COLO829 (cell line): ENCODE measurements at regions not wholly inside any gene's neighbourhood (a gene's known extent, or its start where the extent isn't known, plus 50 kb on each side); places are given as distances from the start of the nearest gene placed in this dataset.
"Not testable (repeated sequence)": the region's sequence is repeated elsewhere in the genome, so short reads cannot be mapped to it uniquely, and the experiment has no call there.

Experiments
- DNase-seq: peaks from one replicate; pipeline ENCODE4 v3.0.0; 2012; ENCODE audit warnings: low spot score

DNA sequence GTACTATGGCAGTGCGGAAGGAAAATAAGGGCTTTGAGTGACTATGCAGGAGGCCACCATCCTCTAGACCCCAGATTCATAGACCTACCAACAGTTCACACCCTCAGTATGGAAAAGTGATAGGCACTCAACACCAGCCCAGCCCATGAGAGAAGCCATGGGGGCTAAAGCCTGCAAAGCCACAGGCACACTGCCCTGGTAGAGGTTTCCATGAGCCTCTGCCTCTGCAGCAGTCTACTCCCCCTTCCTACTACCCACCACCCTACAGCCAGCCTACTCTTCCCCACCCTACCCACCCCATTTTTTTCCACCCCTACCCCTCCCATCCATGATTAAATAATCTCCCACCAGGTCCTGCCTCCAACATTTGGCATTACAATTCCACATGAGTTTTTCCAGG is 241.9 kb downstream of the CWH43 start:
- not testable (repeated sequence) for DNase-seq

DNA sequence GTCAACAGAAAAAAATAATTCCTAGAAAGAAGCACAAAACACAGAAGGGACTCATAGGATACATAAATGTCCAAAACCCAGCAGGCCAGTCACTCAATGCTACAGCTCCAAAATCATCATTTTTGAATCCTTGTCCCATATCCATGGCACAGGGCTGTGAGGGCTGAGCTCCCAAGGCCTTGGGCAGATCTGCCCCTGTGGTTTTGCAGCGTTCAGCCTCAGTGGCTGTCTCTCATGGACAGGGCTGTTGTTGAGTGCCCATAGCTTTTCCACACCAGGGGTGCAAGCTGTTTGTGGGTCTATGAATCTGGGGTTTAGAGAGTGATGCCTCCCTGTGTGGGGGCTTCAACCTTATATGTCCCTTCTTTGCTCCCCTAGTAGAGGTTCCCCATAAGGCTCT is 243.2 kb downstream of the CWH43 start:
- DNase-seq: not testable (repeated sequence)

DNA sequence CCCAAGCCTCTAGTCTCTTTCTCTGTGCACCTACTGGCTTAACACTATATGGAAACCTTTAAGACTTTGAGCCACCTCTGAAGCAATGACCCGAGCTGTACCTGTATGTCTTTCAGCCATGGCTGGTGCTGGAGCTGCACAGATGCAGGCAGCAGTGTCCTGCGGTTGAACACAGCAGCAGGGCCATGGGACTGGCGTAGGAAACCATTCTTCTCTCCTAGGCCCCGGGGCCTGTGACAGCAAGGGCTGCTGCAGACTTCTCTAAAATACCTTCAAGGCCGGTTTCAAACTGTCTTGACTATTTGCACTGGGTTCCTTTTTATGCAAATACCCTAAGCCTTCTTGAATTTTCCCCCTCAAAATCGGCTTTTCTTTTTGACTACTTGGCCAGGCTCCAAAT is 243.6 kb downstream of the CWH43 start:
- not testable (repeated sequence) for DNase-seq

DNA sequence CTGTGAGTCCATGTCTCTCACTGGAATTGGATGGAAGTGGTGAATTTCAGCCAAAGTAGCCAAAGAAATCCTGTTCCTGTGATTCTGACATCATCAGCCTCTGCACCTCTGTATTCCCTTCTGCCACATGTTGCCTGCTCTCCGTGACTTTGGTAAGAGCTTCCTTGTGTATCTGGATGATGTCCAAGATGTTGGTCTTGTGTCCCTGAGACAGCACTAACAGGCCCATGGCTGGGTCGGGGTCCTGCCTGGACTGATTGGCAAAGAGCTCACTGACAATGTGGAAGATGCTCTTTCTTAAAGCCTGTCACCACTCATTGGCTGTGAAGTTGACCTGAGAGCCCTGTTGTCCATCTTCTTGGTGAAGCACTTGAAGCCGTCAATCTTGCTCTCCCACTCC is 247.3 kb downstream of the CWH43 start:
- DNase-seq: not testable (repeated sequence)

DNA sequence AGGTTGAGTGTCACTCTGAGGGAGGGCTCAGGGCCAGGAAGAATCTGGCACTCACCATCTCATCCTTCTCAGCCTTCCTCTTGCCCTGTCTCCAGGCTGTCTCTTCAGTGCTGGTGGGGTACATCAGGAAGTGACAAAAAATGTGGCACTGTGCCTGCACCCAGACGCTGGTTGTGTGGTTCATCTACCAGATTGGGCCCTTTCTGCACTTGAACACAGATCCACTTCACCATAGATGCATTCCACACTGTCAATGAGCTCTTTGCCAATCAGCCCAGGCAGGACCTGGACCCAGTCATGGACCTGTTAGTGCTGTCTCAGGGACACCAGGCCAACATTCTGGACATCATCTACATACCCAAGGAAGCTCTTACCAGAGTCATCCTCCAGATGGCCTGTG is 247.7 kb downstream of the CWH43 start:
- DNase-seq: not testable (repeated sequence)

DNA sequence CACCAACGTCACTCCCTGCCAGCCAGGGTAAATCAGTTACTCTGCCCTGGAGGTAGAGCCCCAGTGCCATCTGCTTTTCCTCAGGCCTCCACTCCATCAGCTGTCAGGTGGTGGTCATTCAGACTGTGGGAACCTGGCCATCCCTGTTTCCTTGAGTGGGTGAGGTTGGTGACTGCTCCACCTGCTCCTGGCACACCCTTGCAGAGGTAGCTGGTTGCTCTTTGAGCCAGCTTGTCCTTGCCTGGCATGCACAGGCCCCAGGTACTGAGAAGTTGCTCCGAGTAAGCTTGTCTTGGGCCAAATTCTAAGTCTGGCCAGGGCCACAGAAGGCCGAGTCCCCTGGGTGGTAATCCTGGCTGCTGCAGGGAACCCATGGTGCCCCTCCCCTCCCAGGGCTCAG is 248.3 kb downstream of the CWH43 start:
- not testable (repeated sequence) for DNase-seq

DNA sequence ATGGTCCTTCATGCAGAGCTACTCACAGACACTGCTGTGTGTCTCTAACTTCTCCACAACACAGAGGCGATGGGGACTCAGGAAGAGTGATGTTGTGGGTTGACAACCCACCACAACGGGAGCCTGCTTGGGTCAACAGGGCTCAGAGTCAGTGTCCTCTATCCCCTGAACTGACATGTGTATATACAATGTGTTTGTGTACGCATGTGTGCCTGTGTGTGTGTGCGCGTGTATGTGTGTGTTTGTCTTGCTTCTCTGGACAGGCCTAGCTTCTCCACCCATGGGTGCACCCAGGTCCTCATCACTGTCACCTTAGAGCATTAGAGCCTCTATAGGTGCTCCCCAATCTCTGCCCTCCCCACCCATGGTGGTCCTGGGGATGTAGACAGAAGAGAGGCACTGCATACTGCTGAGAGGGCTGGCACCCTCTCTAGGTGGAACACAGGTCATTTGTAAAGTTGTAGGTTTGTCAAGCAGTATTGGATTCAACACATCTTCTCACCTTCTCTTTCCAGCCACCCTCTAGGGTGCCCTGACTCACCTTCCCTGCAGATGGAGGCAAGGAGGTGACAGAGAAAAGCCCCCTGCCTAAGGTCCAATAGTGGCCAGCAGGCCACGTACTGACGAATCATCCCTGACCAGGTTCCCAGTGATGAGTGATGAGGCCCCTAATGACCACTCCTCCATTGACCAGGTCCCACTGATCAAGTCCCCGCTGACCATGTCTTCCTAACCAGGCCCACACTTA is 249.5 kb downstream of the CWH43 start:
- DNase-seq: not testable (repeated sequence)

DNA sequence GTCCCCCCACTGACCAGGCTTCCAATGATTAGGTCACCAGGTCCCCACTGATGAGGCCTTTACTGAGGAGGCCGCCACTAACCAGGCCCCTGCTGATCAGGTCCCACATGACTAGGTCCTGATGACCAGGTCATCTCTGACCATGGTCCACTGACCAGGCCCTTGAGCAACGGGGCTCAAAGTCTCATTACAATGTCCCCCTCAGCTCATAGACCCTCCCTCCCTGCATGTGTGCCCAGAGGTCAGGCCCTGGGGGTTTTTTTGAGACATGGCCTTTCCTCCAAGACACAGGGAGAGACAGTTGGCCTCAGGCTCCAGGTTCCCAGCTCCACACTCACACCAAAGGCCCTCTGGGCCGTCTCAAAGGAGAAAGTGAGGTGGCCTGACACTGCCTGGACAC is 250.4 kb downstream of the CWH43 start:
- DNase-seq: not testable (repeated sequence)

DNA sequence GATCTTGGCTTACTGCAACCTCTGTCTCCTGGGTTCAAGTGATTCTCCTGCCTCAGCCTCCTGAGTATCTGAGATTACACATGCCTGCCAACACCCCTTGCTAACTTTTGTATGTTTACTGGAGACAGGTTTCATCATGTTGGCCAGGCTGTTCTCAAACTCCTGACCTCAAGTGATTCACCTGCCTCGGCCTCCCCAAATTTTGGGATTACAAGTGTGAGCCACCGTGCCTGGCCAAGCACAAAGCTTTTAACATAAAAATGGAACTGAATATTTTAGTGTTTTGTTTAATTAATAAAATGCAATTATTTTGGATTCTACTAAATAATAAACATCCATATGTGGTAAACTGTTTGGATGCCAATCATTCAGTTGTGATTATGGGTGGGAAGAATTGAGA is 255.2 kb downstream of the CWH43 start:
- DNase-seq: not testable (repeated sequence)

DNA sequence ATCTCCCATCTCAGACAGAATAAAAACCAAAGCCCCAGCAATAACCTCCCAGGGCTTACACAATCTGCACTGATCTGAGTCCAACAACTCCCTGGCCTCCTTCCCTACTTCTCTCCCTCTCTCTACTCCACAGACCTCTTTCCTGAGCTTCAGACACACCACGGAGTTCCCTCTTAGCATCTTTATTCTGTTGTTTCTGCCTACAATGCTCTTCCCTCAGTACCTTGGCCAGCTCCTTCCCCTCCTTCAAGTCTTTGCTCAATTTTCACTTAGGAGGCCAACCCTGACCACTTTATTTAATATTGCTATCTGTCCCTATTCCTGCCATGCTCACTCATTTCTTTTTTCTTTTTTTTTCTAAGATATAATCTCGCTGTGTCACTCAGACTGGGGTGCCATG is 276.7 kb downstream of the CWH43 start:
- not testable (repeated sequence) for DNase-seq

DNA sequence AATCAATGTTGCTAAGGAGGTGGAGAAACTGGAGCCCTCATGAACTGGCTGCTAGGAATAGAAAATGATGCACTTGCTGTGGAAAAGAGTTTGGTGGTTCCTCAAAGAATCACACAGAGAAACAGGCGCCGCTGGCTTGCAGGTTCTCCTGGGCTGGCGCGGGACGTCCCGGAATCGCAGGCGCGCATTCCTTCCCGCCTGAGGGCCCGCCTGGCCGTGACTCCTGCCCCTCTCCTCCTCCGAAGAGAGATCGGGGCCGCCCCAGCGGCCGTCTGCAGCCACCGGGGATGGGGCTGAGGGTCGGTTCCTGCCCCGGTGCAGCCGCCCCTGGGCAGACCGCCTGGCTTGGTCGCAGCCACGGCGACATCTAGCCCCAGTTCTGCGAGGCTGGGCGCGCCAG is 284.4 kb downstream of the CWH43 start:
- not testable (repeated sequence) for DNase-seq

DNA sequence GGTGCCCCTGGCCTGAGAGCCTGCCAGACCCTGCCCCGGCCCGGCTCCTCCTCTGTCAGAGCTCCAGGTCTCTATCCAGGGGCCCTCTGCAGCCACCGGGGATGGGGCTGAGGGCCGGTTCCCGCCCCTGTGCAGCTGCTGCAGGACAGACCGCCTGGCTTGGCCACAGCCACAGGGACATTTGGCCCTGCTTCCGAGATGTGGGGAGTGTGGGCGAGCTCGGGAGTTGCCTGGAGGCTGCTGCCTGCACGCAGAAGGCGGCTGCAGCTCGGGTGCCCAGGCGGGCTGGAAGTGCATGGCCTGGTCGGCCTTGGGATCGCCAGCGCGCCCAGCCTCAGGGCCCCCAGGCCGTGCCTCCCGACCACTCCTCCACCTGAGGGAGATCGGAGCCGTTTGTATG is 284.8 kb downstream of the CWH43 start:
- DNase-seq: not testable (repeated sequence)

DNA sequence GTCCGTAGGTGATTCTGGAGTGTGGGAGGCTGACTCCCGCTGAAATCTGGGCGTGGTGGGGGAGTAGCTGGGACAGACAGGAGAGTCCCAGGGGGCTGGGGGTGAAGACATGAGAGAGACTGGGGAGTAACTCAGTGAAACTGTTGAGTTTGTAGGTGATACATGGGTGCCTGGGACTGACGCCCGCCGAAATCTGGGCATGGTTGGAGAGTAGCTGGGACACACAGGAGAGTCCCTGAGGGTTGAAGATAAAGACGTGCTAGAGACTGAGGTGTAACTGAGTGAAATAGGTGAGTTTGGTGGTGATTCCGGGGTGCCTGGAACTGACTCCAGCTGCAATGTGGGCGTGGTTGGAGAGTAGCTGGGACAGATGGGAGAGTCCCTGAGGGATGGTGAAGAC is 299.8 kb downstream of the CWH43 start:
- DNase-seq: not testable (repeated sequence)

DNA sequence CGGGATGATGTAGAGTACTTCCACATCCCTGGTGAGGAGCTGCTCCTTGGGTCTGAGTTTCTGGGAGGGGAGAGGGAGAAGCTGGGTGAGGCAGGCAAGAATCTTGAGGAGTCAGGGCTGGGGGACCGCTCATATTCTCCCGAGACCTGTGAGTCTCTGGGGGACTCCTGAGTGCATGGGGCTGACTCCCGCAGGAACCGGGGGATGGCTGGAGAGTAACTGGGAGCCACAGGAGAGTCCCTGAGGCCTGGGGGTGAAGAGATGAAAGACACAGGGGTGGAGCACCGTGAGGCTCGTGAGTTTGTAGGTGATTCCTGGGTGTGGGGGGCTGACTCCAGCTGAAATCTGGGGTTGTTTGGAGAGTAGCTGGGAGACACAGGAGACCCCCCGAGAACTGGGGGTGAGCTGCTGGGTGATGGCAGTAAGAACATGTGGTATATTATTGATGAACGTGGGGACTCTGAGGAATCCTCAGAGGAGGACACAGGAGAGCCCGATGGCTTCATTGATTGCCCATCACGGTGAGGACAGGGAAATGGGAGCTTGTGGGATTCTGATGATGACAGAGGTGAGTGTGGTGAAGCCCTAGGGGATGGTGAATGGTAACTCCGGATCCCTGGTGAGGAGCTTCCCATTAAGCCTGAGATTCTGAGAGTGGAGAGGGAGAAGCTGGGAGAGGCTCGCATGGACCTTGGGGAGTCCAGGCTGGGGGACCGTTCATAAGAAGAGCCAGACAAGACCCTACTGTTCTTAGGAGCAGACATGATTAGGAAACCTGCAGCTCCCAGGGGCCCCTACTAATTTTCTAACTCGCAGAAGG is 301.1 kb downstream of the CWH43 start:
- not testable (repeated sequence) for DNase-seq

DNA sequence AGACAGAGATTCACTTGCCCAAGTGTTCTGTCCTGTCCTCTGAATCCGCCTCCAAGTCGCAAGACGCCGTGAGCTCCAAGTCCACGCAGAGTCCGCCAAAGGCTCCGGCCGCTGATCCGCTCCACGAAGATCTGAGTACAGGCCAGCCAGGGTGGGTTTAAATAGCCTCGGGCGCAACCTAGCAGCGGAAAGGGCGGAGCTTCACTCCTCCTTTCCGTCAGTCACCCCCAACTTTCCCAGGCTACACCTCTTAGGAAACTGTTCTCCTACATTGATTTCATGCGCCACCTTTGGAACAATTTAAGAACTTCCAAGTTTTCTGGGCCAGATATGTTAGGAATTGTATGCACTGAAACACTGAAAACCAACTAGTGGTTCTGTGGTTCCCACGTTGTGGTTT is 301.8 kb downstream of the CWH43 start:
- DNase-seq: peak; percentile 89

DNA sequence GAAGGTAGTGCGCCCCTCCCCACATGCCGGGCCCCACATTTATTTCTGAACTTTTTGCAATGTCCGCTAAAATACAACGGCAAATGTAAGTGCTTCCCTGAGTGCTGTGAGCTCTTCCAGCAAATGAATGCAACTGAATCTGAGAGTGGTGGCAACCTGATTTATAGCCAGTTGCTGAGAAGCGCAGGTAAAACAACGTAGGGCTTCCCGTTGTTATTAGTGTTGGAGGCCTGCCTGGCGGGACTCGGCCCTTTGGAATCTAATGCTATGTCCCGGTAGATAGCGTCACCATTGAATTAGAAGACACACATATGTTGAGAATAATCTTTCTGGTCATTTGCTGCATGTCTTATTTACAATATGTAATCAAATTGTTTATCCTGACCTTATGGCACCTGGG is 302.7 kb downstream of the CWH43 start:
- DNase-seq: peak; percentile 56

DNA sequence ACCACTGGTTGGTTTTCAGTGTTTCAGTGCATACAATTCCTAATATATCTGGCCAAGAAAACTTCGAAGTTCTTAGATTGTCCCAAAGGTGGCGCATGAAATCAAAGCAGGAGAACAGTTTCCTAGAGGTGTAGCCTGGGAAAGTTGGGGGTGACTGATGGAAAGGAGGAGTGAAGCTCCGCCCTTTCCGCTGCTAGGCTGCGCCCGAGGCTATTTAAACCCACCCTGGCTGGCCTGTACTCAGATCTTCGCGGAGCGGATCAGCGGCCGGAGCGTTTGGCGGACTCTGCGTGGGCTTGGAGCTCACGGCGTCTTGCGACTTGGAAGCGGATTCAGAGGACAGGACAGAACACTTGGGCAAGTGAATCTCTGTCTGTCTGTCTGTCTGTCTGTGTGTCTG is 328.7 kb downstream of the CWH43 start:
- not testable (repeated sequence) for DNase-seq

DNA sequence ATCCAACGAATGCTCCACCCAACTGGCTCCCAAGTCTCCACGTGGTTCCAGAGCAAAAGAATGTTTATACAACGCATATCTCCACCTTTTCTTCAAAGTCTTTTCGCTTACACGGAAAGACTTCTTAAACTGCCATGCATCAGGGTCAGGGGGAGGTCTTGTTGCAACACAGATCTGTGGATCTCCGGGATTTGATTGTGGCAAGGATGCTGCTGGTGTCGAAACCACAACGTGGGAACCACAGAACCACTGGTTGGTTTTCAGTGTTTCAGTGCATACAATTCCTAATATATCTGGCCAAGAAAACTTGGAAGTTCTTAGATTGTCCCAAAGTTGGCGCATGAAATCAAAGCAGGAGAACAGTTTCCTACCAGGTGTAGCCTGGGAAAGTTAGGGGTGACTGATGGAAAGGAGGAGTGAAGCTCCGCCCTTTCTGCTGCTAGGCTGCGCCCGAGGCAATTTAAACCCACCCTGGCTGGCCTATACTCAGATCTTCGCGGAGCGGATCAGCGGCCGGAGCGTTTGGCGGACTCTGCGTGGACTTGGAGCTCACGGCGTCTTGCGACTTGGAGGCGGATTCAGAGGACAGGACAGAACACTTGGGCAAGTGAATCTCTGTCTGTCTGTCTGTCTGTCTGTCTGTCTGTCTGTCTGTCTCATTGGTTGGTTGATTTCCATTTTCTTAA is 334.8 kb downstream of the CWH43 start:
- not testable (repeated sequence) for DNase-seq

DNA sequence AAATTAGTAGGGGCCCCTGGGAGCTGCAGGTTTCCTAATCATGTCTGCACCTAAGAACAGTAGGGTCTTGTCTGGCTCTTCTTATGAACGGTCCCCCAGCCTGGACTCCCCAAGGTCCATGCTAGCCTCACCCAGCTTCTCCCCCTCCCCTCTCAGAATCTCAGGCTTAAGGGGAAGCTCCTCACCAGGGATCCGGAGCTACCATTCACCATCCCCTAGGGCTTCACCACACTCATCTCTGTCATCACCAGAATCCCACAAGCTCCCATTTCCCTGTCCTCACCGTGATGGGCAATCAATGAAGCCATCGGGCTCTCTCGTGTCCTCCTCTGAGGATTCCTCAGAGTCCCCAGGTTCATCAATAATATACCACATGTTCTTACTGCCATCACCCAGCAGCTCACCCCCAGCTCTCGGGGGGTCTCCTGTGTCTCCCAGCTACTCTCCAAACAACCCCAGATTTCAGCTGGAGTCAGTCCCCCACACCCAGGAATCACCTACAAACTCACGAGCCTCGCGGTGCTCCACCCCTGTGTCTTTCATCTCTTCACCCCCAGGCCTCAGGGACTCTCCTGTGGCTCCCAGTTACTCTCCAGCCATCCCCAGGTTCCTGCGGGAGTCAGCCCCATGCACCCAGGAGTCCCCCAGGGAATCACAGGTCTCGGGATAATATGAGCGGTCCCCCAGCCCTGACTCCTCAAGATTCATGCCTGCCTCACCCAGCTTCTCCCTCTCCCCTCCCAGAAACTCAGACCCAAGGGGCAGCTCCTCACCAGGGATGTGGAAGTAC is 335.6 kb downstream of the CWH43 start:
- not testable (repeated sequence) for DNase-seq

DNA sequence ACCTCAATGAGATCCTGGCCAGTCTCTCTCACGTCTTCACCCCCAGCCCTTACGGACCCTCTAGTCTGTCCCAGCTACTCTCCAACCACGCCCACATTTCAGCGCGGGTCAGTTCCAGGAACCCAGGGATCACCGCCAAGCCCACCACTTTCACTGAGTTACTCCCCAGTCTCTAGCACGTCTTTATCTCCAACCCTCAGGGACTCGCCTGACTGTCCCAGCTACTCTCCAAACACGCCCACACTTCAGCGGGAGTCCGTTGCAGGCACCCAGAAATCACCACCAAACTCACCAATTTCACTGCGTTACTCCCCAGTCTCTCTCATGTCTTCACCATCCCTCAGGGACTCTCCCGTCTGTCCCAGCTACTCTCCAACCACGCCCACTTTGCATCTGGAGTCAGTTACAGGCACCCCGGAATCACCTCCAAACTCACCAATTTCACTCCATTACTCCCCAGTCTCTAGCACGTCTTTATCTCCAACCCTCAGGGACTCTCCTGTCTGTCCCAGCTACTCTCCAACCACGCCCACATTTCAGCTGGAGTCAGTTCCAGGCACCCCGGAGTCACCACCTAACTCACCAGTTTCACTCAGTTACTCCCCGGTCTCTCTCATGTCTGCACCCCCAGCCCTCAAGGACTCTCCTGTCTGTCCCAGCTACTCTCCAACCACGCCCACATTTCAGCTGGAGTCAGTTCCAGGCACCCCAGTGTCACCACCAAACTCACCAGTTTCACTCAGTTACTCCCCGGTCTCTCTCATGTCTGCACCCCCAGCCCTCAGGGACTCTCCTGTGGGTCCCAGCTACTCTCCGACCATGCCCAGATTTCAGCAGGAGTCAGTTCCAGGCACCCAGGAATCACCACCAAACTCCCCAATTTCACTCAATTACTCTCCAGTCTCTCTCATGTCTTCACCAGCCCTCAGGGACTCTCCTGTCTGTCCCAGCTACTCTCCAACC is 336.8 kb downstream of the CWH43 start:
- DNase-seq: not testable (repeated sequence)

DNA sequence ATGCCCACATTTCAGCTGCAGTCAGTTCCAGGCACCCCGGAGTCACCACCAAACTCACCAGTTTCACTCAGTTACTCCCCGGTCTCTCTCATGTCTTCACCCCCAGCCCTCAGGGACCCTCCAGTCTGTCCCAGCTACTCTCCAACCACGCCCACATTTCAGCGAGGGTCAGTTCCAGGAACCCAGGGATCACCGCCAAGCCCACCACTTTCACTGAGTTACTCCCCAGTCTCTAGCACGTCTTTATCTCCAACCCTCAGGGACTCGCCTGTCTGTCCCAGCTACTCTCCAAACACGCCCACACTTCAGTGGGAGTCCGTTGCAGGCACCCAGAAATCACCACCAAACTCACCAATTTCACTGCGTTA is 337.5 kb downstream of the CWH43 start:
- DNase-seq: not testable (repeated sequence)
